ENCODE measurements at regions not wholly inside any gene's neighbourhood (a gene's known extent, or its start where the extent isn't known, plus 50 kb on each side); places are given as distances from the start of the nearest gene placed in this dataset.
A peak's percentile ranks its signal among the peaks of the same experiment; 100 is the strongest.

GRCh38 chr4:4673070-4673469 lies 131.2 kb upstream of the STX18 start:
- H3K36me3 ChIP-seq (ENCODE audit: control insufficient read depth in 2 of 2, insufficient read depth in 1 of 2, low read length in 2 of 2): no peaks in the 10 kb centered on the region
- H3K4me1 ChIP-seq (ENCODE audit: control insufficient read depth, insufficient read depth, low read length): no peaks in the 10 kb centered on the region; the same call in 1 of the 2 replicates
- no peak overlapping the region for H3K27ac ChIP-seq (ENCODE audit: extremely low read depth, low read depth, low read length)
- no peak for TF ChIP-seq PATZ1 (tag by site-specific recombination; IDR thresholded peaks at IDR 0.05)
- TF ChIP-seq EGR2 (tag by site-specific recombination; IDR thresholded peaks at IDR 0.05; ENCODE audit: low read depth): peak; percentile 94
- TF ChIP-seq ZSCAN18 (tag by site-specific recombination; IDR thresholded peaks at IDR 0.05): no peak
- no peak for TF ChIP-seq SETDB1 (IDR thresholded peaks at IDR 0.05; ENCODE audit: insufficient read length, low read length)
- TF ChIP-seq ZNF658 (tag by site-specific recombination; IDR thresholded peaks at IDR 0.05): no peak
- no peak for TF ChIP-seq ZNF266 (tag by site-specific recombination; IDR thresholded peaks at IDR 0.05; ENCODE audit: low read depth)
- TF ChIP-seq ZNF132 (tag by site-specific recombination; IDR thresholded peaks at IDR 0.05; ENCODE audit: borderline replicate concordance): no peak
- no peak for TF ChIP-seq ZNF677 (tag by site-specific recombination; IDR thresholded peaks at IDR 0.05)
- no peak for TF ChIP-seq OVOL3 (tag by site-specific recombination; IDR thresholded peaks at IDR 0.05)
- TF ChIP-seq KLF8 (tag by site-specific recombination; IDR thresholded peaks at IDR 0.05): peak; percentile 100
- no peak for TF ChIP-seq ZBTB1 (tag by site-specific recombination; IDR thresholded peaks at IDR 0.05)
- TF ChIP-seq KLF16 (tag by site-specific recombination; IDR thresholded peaks at IDR 0.05): peak; percentile 66; the same call in 1 of the 2 replicates
- no peak for TF ChIP-seq MEIS1 (CRISPR knock-in tag; IDR thresholded peaks at IDR 0.05; ENCODE audit: borderline replicate concordance)
- peak; percentile 100 for TF ChIP-seq KLF1 (tag by site-specific recombination; IDR thresholded peaks at IDR 0.05)
- TF ChIP-seq ZNF521 (tag by site-specific recombination; IDR thresholded peaks at IDR 0.05): no peak
- TF ChIP-seq KLF7 (tag by site-specific recombination; IDR thresholded peaks at IDR 0.05; ENCODE audit: borderline replicate concordance): peak; percentile 92
- TF ChIP-seq ZBTB17 (tag by site-specific recombination; IDR thresholded peaks at IDR 0.05): no peak
- no peak for TF ChIP-seq ZNF16 (tag by site-specific recombination; IDR thresholded peaks at IDR 0.05; ENCODE audit: low read depth)
- peak; percentile 49 for TF ChIP-seq SP2 (tag by site-specific recombination; IDR thresholded peaks at IDR 0.05)
- TF ChIP-seq ZNF791 (tag by site-specific recombination; IDR thresholded peaks at IDR 0.05): no peak
- TF ChIP-seq ZNF544 (tag by site-specific recombination; IDR thresholded peaks at IDR 0.05): no peak
- TF ChIP-seq ZFHX2 (tag by site-specific recombination; conservative IDR thresholded peaks at IDR 0.05): peak; percentile 94
- TF ChIP-seq SP3 (tag by site-specific recombination; IDR thresholded peaks at IDR 0.05): peak; percentile 87
- TF ChIP-seq ZNF138 (tag by site-specific recombination; IDR thresholded peaks at IDR 0.05; ENCODE audit: borderline replicate concordance): no peak
- no peak for TF ChIP-seq ZNF776 (tag by site-specific recombination; IDR thresholded peaks at IDR 0.05; ENCODE audit: borderline replicate concordance)
- TF ChIP-seq ZNF121 (tag by site-specific recombination; IDR thresholded peaks at IDR 0.05): no peak
- TF ChIP-seq ZNF366 (tag by site-specific recombination; conservative IDR thresholded peaks at IDR 0.05): peak; percentile 40
- no peak for TF ChIP-seq ZNF404 (tag by site-specific recombination; IDR thresholded peaks at IDR 0.05)
- 0 out of 2 replicates have a peak, but pooled peaks have one; percentile 12 for TF ChIP-seq ZNF600 (tag by site-specific recombination; IDR thresholded peaks at IDR 0.05)
- no peak for TF ChIP-seq TSHZ1 (tag by site-specific recombination; IDR thresholded peaks at IDR 0.05; ENCODE audit: borderline replicate concordance)
- no peak for TF ChIP-seq TCF7L2 (IDR thresholded peaks at IDR 0.05; ENCODE audit: borderline replicate concordance, low read depth, low read length)
- peak; percentile 100 for TF ChIP-seq KLF9 (tag by site-specific recombination; IDR thresholded peaks at IDR 0.05; ENCODE audit: low read depth)
- CTCF ChIA-PET: no interaction called here
- POLR2A ChIA-PET: no interaction called here
- H3K9me3 ChIP-seq (ENCODE audit: control insufficient read depth, insufficient read depth, low read depth, low read length): no peaks in the 10 kb centered on the region
- H3K4me3 ChIP-seq (ENCODE audit: low read depth, low read length): no peak overlapping the region

All from HEK293 (cell line).